ENCODE measurements at regions not wholly inside any gene's neighbourhood (a gene's known extent, or its start where the extent isn't known, plus 50 kb on each side); places are given as distances from the start of the nearest gene placed in this dataset.

DNA sequence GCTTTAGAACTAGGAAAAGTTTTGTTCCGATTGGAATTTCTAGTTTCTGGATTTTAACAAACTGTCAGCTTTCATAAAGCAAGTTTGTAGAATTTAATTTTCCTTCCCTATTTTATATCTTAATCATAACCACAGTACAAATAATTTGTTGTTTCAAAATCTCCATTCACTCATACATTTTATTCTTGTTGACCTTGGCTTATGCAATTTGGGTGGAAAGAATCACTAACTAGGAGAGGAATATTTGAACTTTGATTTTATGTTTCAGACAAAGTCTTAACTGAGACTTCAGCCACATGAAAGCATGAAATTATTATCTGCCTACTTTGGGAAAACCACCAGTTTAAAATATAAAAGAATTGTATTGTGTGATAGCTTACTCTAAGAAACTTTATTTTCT, 427.9 kb downstream of the SPRY1 start:
- TF ChIP-seq, protein P1, sequence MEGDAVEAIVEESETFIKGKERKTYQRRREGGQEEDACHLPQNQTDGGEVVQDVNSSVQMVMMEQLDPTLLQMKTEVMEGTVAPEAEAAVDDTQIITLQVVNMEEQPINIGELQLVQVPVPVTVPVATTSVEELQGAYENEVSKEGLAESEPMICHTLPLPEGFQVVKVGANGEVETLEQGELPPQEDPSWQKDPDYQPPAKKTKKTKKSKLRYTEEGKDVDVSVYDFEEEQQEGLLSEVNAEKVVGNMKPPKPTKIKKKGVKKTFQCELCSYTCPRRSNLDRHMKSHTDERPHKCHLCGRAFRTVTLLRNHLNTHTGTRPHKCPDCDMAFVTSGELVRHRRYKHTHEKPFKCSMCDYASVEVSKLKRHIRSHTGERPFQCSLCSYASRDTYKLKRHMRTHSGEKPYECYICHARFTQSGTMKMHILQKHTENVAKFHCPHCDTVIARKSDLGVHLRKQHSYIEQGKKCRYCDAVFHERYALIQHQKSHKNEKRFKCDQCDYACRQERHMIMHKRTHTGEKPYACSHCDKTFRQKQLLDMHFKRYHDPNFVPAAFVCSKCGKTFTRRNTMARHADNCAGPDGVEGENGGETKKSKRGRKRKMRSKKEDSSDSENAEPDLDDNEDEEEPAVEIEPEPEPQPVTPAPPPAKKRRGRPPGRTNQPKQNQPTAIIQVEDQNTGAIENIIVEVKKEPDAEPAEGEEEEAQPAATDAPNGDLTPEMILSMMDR (IDR thresholded peaks at IDR 0.05): no peak
- TF ChIP-seq POLR2A (IDR thresholded peaks at IDR 0.05): no peak

Data from esophagus squamous epithelium (tissue), 4 donors.